Upper lobe of right lung (tissue), 1 donor: ENCODE measurements at regions not wholly inside any gene's neighbourhood (a gene's known extent, or its start where the extent isn't known, plus 50 kb on each side); places are given as distances from the start of the nearest gene placed in this dataset.

ENCODE experiments used
- ATAC-seq: fragments of 200-7000 bp; cut with Tn5 transposase; one replicate; pipeline ENCODE4 v1.9.1; 2020; ENCODE audit warnings: mild to moderate bottlenecking, moderate library complexity
- DNase-seq: peaks from one replicate; pipeline ENCODE4 v3.0.0-alpha.2; 2020
- H3K27ac ChIP-seq: fragments of 200-600 bp; one replicate; pipeline ENCODE4 v1.8.0; 2022
- H3K27me3 ChIP-seq: fragments of 200-600 bp; one replicate; pipeline ENCODE4 v1.8.0; 2022; ENCODE audit warnings: mild to moderate bottlenecking
- H3K36me3 ChIP-seq: fragments of 200-600 bp; one replicate; pipeline ENCODE4 v1.8.0; 2022
- H3K4me1 ChIP-seq: fragments of 200-600 bp; one replicate; pipeline ENCODE4 v1.8.0; 2022
- H3K4me3 ChIP-seq: fragments of 200-600 bp; one replicate; pipeline ENCODE4 v1.8.0; 2022; ENCODE audit warnings: mild to moderate bottlenecking
- H3K9me3 ChIP-seq: fragments of 200-600 bp; one replicate; pipeline ENCODE4 v1.8.0; 2022
- intact Hi-C: fragments of 100-400 bp; cut with DNase I; formaldehyde crosslinking; loops from one replicate; pipeline ENCODE4 v1.11.0; 2022
- TF ChIP-seq, protein P1 (sequence below): fragments of 200-600 bp; IDR thresholded peaks from one replicate; pipeline ENCODE4 v1.8.0; 2022; ENCODE audit warnings: antibody characterized with exemption
- donor health status: DM: no; HTN: yes; CAD: no; lungs with severe emphysema.

DNA sequence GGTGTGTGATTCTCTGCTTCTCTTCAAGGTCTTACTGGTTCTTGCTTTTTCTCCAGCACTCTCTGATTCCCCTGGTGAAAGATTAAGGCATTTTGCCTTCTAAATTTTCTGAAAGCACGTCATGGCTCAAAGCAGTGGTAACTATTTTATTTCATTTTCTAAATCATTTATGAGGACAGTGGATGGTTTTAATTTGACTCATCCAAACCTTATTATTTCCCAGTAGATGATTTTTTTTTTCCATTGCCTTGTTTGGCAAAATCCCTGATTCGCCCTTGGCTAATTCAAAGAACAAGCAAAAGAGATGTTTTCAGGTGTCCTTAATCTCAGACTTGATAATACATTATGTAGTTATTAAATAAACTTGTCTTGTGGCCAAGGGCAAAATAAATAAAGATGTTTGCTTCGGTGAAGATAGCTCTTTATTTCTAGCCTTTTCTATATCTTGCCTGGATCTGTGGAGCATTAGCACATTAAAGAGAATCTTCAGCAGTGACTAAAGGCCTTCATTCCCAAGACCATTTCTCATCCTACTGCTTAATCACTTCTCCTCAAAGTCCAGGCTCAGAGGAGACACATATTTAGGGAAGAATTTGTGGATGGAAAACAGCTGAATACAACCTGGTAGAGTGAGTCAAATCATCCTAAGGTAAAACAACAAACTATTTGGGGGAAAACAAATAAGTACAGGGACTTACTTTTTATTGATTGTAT is 359.8 kb downstream of the DUSP10 start:
- no peak for ATAC-seq

DNA sequence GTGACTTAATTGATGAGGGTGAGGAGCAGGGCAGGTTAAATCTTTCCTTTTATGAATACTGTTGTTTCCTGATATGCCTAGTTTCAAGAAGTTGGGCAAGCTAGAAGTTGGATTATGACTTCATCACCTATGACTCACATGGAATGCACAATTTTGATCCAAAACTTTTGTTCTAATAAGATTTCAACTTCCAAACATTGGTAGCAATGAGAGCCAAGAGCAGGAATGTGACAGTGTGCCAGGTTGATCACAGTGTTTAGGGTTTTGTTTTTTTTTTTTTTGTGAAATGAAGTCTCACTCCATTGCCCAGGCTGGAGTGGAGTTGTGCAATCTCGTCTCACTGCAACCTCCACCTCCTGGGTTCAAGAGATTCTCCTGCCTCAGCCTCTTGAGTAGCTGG is 349.4 kb downstream of the DUSP10 start:
- Histone ChIP-seq H3K27ac (no peak overlapping the region), H3K27me3 (no peaks in the 10 kb centered on the region), H3K9me3 (no peaks in the 10 kb centered on the region), H3K36me3 (no peaks in the 10 kb centered on the region), H3K4me1 (peaks cover 10% of the 10 kb centered on the region), H3K4me3 (no peak overlapping the region)
- intact Hi-C loops: no loop called here
- DNase-seq (no peak), ATAC-seq (no peak)
- TF ChIP-seq, protein P1, sequence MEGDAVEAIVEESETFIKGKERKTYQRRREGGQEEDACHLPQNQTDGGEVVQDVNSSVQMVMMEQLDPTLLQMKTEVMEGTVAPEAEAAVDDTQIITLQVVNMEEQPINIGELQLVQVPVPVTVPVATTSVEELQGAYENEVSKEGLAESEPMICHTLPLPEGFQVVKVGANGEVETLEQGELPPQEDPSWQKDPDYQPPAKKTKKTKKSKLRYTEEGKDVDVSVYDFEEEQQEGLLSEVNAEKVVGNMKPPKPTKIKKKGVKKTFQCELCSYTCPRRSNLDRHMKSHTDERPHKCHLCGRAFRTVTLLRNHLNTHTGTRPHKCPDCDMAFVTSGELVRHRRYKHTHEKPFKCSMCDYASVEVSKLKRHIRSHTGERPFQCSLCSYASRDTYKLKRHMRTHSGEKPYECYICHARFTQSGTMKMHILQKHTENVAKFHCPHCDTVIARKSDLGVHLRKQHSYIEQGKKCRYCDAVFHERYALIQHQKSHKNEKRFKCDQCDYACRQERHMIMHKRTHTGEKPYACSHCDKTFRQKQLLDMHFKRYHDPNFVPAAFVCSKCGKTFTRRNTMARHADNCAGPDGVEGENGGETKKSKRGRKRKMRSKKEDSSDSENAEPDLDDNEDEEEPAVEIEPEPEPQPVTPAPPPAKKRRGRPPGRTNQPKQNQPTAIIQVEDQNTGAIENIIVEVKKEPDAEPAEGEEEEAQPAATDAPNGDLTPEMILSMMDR: no peak

More for the DNA sequence above, 359.8 kb downstream of the DUSP10 start:
- Histone ChIP-seq H3K27ac (no peak overlapping the region), H3K36me3 (no peaks in the 10 kb centered on the region), H3K9me3 (no peaks in the 10 kb centered on the region), H3K27me3 (no peaks in the 10 kb centered on the region), H3K4me1 (no peaks in the 10 kb centered on the region), H3K4me3 (no peak overlapping the region)
- TF ChIP-seq, protein P1: no peak
- intact Hi-C loops: no loop called here
- no peak for DNase-seq

DNA sequence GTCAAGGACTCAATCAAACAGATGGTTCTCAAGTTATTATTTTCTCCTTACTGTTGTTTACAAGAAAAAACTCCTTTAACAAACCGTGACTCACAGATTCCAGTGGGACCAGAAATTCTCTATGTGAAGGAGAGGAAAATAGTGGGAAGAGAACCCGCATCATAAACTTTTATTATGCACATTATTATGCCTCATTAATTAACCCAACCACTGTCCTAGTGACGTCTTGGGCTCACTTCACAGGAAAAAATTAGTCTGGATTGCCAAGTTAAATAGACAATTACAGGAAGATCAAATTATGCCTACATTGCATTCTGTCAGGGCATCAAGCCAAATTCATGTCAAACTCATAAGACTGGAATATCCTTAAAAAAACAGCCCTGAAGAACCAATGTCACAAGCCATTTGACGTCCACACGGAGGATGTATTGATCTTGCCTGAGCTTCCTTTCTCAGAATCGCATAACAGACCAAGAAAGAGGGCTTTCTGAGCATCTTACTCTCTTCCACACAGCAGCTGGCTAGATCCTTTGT is 347.8 kb downstream of the DUSP10 start:
- DNase-seq: no peak

GRCh38 chr1:221396526-221396925 is 345.4 kb downstream of the DUSP10 start:
- no peak for ATAC-seq
- TF ChIP-seq, protein P1: no peak
- no peaks in the 10 kb centered on the region for H3K9me3 ChIP-seq

More for the DNA sequence above, 347.8 kb downstream of the DUSP10 start:
- intact Hi-C loops: no loop called here
- Histone ChIP-seq H3K27ac (no peak overlapping the region), H3K36me3 (no peaks in the 10 kb centered on the region), H3K27me3 (no peaks in the 10 kb centered on the region), H3K9me3 (no peaks in the 10 kb centered on the region), H3K4me1 (peaks cover 10% of the 10 kb centered on the region), H3K4me3 (no peak overlapping the region)
- ATAC-seq: no peak
- TF ChIP-seq, protein P1: no peak

GRCh38 chr1:221397141-221397540 is 344.7 kb downstream of the DUSP10 start:
- no peaks in the 10 kb centered on the region for H3K9me3 ChIP-seq
- peaks cover 10% of the 10 kb centered on the region for H3K4me1 ChIP-seq
- H3K36me3 ChIP-seq: no peaks in the 10 kb centered on the region
- no peak for ATAC-seq
- no peak overlapping the region for H3K27ac ChIP-seq
- DNase-seq: no peak
- H3K27me3 ChIP-seq: no peaks in the 10 kb centered on the region
- TF ChIP-seq, protein P1: no peak
- H3K4me3 ChIP-seq: no peak overlapping the region
- intact Hi-C loops: no loop called here

More at GRCh38 chr1:221396526-221396925, 345.4 kb downstream of the DUSP10 start:
- H3K27me3 ChIP-seq: no peaks in the 10 kb centered on the region
- no peak overlapping the region for H3K27ac ChIP-seq
- H3K4me1 ChIP-seq: peaks cover 10% of the 10 kb centered on the region
- no peaks in the 10 kb centered on the region for H3K36me3 ChIP-seq
- intact Hi-C loops: no loop called here
- H3K4me3 ChIP-seq: no peak overlapping the region
- DNase-seq: no peak
